H7 (cell line): ENCODE measurements at regions not wholly inside any gene's neighbourhood (a gene's known extent, or its start where the extent isn't known, plus 50 kb on each side); places are given as distances from the start of the nearest gene placed in this dataset.

ENCODE experiments used
- DNase-seq: peaks from one replicate; pipeline ENCODE4 v3.0.0; 2012
- H3K27me3 ChIP-seq: 2 replicates; pipeline ENCODE4 v1.6.0; 2011; ENCODE audit warnings: mild to moderate bottlenecking, low read length; ENCODE audit not compliant: control insufficient read depth, insufficient read depth
- H3K36me3 ChIP-seq: replicated peaks from 2 replicates; pipeline ENCODE4 v1.5.1; 2011; ENCODE audit warnings: low read length; ENCODE audit not compliant: control insufficient read depth, insufficient read depth
- H3K4me3 ChIP-seq: 2 replicates; pipeline ENCODE4 v1.5.1; 2011; ENCODE audit warnings: low read depth, mild to moderate bottlenecking, control low read depth, low read length, moderate library complexity; ENCODE audit not compliant: insufficient read depth

DNA sequence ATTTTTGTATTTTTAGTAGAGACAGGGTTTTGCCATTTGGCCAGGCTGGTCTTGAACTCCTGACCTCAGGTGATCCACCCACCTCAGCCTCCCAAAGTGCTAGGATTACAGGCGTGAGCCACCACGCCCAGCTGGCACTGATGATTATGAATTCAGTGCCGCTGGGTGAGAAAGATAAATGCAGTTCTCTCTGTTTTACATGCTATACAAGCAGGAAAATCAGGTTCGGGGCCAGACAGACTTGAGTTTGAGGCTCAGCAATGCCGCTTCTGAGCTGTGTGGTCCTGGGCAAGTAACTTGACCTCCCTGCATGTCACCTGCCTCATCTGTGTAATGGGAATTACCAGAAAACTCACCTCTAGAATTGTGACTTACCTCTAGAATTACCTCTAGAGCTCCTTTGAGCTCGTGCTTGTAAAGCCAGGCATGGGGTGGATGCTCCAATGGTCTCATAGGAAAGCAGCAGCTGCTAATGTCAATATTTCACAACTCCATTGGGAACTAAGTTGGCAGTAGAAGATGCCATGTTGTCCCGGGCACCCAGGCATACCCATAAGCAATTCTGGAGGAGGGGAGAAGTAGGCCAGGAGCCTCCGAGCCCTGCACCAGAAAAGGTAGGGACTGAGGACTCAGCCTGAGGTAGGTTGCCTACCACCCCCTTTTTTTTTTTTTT, 119.8 kb upstream of the SLC25A33 start:
- H3K27me3 ChIP-seq: no peaks in the 10 kb centered on the region
- H3K36me3 ChIP-seq: no peaks in the 10 kb centered on the region
- DNase-seq: no peak
- H3K4me3 ChIP-seq: no peak overlapping the region

DNA sequence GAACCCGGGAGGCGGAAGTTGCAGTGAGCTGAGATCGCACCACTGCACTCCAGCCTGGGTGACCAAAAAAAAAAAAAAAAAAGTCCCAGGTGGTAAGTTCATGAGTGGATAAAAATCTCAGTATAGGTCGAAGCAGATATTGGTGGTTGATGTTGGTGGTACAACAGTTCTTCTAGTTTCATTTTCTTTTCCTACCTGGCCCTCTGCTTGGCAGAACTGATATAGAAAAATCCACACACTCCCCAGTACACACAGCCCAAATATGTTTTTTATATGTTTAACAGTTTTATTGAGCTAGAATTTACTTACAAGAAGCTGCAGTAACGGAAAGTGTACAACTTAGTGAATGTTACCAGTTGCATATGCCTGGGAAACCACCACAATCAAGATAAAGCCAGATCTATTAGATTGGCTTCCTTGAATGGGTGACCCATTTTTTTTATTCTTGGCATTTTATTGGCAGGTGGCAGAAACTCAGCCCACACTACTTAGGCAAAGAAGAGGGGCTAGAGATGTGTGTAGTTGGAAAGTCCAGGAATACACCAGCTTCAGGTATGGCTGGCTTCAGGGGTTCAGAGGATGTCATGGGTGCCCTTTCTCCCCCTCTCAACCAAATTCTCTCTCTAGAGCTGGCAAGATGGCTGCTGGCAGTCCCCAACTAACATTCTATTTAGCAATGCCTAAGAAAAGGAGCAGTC, 118.3 kb upstream of the SLC25A33 start:
- DNase-seq: no peak
- Histone ChIP-seq H3K4me3 (no peak overlapping the region), H3K36me3 (no peaks in the 10 kb centered on the region)

DNA sequence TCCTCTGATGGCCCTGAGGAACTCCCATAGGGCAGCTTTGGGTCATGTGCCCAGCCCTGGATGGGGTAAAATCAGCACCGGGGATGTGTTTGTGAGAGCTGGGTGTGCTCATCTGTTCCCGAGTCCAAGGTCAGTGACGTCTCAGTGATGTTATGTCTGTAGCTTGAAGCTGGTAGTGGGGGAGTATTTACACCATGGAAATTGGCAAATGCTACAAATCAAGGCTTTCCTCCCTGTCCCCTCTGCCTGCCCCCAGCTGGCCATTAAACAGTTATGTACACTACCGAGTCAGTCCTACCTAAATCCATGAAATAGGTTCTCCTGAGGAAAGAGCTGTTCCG, 117.8 kb upstream of the SLC25A33 start:
- Histone ChIP-seq H3K27me3 (no peaks in the 10 kb centered on the region), H3K36me3 (no peaks in the 10 kb centered on the region), H3K4me3 (no peak overlapping the region)
- DNase-seq: no peak

More for the DNA sequence above, 118.3 kb upstream of the SLC25A33 start:
- H3K27me3 ChIP-seq: no peaks in the 10 kb centered on the region

DNA sequence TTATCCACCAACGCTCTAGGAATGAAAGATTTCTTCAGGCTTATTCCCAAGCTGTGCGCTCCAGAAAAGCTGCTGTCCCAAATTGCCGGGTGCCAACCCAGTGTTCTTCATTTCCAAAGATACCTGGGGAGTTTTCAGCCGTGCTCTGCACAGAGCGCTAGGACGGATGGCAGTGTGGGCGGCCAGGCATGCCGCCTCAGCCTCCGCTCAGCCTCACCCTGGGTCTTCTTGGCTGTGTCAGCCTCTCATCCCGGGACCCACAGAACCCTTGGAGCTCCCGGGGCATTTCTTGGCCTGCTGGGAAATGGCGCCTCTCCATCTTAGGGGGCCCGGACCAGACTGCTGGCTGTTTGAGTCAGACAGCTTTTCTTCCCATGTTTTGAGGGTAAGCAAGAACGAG, 116.9 kb upstream of the SLC25A33 start:
- Histone ChIP-seq H3K27me3 (no peaks in the 10 kb centered on the region), H3K36me3 (no peaks in the 10 kb centered on the region), H3K4me3 (no peak overlapping the region)
- no peak for DNase-seq

DNA sequence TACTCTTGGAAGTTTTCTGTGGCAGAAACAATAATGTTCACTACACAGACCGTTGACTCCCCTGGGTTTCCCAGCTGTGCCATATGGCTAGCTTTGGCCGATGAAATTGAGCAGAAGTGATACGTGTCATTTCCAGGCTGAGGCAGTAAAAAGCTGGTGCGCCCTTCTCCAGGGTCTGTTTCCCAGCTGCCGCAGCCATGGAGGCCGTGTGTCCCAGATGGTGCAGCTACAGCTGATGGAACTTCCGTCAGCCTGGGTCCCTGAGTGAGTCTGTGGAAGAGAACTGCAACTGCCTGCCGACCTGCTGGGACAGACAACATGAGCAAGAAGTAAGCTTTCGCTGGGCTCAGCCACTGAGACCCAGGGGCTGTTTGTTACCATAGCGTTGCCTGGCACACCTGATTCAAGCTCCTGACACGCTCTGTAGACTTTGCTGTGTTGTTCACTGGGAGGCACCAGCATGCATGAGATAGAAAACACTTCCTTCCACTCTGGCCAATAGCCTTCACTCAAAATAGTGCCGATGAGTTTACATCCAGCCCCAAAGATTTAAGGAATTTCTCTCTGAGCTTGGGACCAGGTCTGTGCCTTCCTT, 116.3 kb upstream of the SLC25A33 start:
- Histone ChIP-seq H3K4me3 (no peak overlapping the region), H3K27me3 (no peaks in the 10 kb centered on the region), H3K36me3 (no peaks in the 10 kb centered on the region)
- DNase-seq: no peak

DNA sequence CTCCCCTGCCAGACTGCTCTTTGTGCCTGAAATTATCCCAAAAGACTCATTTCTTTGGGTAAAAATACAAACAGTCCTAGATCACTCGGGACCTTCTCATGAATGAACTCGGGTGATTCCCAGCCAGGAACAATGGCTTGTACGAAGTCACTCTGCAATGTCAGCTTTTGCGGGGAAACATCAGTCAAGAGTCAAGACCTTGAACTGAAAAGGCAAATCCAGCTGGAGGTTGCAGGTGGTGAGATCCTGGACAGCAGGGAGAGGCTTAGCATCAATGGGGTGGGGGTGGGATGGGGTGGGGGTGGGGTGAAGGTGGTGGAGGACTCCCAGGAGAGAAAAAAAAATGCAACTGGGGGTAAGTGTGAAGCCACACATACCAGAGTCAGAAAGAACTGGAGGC, 115.0 kb upstream of the SLC25A33 start:
- H3K27me3 ChIP-seq: no peaks in the 10 kb centered on the region
- H3K36me3 ChIP-seq: no peaks in the 10 kb centered on the region
- H3K4me3 ChIP-seq: no peak overlapping the region
- DNase-seq: no peak

DNA sequence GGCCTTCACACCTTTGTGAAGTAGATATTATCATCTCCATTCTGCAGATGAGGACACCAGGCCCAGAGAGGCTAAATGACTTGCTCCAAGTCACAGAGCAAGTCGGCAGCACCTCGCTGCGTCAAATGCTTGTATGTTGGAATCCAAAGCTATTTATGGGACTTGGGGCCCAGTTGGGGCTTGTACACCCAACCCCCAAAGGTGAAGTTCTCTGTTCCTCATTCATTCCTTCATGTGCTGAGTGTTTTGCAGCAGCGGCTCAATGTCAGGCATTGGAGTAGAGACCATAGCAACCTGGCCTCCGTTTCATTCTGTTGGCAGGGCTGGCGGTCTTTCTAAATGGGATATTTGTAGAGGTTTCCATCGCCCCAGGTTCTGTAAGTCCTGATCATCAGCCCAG, 113.4 kb upstream of the SLC25A33 start:
- Histone ChIP-seq H3K4me3 (no peak overlapping the region), H3K36me3 (no peaks in the 10 kb centered on the region), H3K27me3 (no peaks in the 10 kb centered on the region)
- no peak for DNase-seq

DNA sequence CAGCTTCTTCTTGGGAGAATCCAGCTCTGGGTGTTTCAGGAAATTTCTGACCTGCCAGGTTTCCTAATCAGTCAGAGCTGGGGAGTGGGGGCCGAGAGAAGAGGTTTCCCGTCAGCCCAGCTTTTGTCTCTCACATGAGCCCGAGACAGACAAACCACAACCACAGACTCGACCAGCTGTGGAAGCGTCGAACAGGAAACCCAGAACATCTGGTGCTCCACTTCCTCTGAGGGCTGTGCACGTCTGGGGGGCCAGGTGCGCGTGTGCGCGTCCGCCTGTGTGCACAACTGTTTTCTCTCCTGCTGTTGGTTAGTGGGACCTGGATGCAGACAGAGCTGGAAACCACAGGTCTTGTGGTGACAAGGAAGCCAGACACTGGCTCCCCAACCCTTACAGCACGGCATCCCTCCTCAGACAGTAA, 113.0 kb upstream of the SLC25A33 start:
- Histone ChIP-seq H3K4me3 (no peak overlapping the region), H3K27me3 (no peaks in the 10 kb centered on the region), H3K36me3 (no peaks in the 10 kb centered on the region)
- DNase-seq: no peak

DNA sequence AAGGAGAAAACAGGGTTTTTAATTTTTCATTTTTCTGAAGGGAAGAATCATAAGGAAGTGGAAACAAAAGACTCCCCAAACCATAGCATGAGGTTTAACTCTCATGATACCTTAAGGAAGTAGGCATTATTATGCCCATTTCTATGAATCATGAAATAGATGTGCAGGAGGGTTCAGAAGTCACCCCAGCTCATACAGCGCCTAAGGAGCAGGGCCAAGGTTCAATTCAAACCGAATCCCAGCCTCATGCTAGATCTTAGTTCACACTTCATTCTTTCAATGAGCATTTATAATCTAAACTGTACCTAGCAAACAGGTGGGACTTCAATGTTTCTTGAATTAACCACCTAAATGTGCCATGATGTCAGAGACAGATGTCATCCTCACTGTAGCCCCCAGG, 111.9 kb upstream of the SLC25A33 start:
- Histone ChIP-seq H3K4me3 (no peak overlapping the region), H3K27me3 (no peaks in the 10 kb centered on the region), H3K36me3 (no peaks in the 10 kb centered on the region)
- DNase-seq: no peak

DNA sequence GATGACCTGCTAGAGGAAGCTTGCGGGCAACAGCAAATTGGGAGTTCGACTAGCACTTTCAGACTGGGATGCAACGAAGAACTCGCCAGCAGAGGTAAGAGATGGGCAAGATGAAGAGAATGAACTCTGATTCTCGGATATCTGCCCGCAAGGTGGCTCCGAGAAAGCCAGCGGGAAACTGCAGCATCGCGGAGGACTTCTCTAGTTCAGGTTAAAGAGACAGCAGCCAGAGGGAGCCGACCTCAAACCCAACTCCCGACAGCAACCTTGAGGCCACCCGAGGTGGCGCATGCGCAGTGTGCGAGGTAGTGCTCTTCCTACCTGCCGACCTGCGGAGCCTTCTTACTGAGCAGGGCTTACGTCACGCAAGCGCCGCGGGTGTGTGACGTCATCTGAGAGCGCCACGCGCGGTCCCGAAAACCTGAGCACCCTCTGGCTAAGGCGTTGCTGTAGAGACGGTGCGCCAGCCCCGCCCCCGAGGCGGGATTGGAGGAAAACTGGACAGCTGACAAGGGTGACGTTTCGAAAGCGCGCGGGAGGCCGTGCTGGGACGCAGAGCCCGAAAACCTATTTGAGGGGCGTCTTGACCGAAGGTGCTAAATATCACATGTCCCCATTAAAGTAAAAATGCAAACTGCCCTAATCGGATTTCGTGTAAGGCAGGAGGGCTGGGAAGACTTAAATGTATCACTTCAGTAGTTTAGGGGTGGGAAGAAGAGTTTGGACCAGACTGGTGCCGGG, 110.5 kb upstream of the SLC25A33 start:
- DNase-seq: peak; percentile 95
- H3K27me3 ChIP-seq: no peaks in the 10 kb centered on the region
- H3K36me3 ChIP-seq: no peaks in the 10 kb centered on the region
- H3K4me3 ChIP-seq: peak overlapping the region; percentile 63

DNA sequence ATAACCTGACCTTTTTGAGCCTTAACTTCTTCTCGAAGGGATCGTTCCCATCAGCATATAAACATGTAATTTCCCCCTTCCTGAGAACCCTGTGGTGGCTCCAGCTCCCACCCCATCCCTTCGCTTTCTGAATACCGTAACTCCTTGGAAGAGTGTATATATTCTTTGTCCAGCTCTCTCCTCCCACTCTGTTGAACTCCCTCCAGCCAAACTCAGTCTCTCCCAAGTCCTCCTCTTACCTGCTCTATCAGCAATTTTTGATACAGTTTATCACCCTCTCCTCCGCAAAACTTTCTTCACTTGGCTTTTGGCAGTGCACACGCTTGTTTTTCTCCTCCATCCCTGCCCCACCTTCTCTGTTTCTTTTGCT, 109.9 kb upstream of the SLC25A33 start:
- DNase-seq: no peak
- H3K36me3 ChIP-seq: no peaks in the 10 kb centered on the region
- no peaks in the 10 kb centered on the region for H3K27me3 ChIP-seq
- peak overlapping the region; percentile 63 for H3K4me3 ChIP-seq

DNA sequence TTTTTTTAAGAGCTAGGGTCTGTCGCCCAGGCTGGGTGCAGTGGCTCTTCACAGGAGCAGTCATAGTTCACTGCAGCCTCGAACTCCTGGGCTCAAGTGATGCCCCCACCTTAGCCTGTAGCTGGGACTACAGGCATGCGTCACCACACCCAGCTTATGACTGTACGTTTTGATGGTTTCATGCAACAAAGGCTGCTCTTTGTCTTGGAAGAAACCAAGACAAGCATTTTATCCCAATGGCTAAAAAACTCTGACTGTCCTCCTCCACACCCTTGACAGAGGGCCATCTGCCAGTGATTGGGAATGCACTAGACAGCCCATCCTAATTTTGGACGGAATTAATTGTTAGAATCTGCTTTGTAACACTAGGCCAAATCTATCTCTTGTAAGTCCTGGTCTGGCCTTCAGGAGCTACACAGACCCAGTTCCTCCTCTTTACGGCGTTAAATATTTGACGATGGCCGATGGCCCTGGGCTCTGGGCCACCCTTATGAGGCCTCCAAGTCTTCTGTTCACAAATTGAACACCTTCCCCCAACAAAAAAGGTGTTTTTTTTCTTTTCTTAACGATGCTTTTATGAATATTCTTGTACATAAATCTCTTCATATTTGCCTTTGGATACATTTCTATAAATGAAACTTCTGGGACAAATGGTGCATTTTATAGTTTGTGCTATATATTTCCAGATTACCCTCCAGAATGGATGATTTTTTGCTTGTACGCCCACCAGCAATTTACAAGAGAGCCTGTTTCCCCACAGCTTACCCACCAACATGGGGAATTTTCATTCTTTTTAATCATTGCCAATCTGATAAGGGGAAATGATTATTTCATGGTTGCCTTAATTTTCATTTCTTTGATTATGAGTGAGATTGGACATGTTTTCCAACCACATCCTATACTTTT, 104.8 kb upstream of the SLC25A33 start:
- Histone ChIP-seq H3K36me3 (no peaks in the 10 kb centered on the region), H3K4me3 (no peak overlapping the region), H3K27me3 (no peaks in the 10 kb centered on the region)
- no peak for DNase-seq

DNA sequence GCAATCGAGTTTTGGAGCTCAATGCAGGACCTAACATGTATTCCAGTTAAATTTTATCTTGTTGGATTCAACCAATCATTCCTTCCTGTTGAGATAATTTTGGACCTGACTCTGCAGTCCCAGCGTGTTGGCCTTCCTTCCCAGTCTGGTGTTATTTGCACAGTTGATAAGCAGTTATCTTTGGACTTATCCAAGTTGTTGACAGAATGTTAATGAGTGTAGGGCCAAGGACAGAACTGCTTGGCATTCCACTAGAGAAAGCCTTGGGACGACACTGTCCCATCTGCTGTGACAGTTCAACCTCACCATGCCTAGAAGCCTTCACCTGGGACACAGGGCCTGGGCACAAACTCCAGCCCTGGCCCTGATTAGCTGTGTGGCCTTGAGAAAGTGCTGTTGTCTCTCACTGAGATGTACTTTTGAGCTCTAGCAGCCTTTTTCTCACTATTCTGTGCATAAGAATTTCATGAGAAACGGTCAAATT, 104.1 kb upstream of the SLC25A33 start:
- no peaks in the 10 kb centered on the region for H3K27me3 ChIP-seq
- no peak for DNase-seq
- no peaks in the 10 kb centered on the region for H3K36me3 ChIP-seq
- no peak overlapping the region for H3K4me3 ChIP-seq
